RWPE2 (cell line): ENCODE measurements at regions not wholly inside any gene's neighbourhood (a gene's known extent, or its start where the extent isn't known, plus 50 kb on each side); places are given as distances from the start of the nearest gene placed in this dataset.

Source experiments
- ATAC-seq: fragments of 200-7000 bp; cut with Tn5 transposase; 3 replicates; pipeline ENCODE4 v1.9.1; 2021; ENCODE audit warnings: low read depth
- DNase-seq: peaks from one replicate; pipeline ENCODE4 v3.0.0-alpha.2; 2020; ENCODE audit warnings: low spot score
- H3K27ac ChIP-seq: fragments of 450-650 bp; 2 replicates; pipeline ENCODE4 v1.5.1; 2017; ENCODE audit warnings: mild to moderate bottlenecking; ENCODE audit not compliant: poor library complexity, severe bottlenecking
- H3K27me3 ChIP-seq: fragments of 250-450 bp; sonication (Bioruptor Pico); 2 replicates; pipeline ENCODE4 v1.5.1; 2021; ENCODE audit warnings: mild to moderate bottlenecking, moderate library complexity; ENCODE audit not compliant: insufficient read depth, poor library complexity, severe bottlenecking
- H3K36me3 ChIP-seq: fragments of 250-450 bp; sonication (Bioruptor Pico); 2 replicates; pipeline ENCODE4 v1.5.1; 2020; ENCODE audit warnings: low read depth, mild to moderate bottlenecking, moderate library complexity
- H3K4me1 ChIP-seq: fragments of 250-450 bp; sonication (Bioruptor Pico); 2 replicates; pipeline ENCODE4 v1.5.1; 2021; ENCODE audit warnings: mild to moderate bottlenecking, moderate library complexity; ENCODE audit not compliant: insufficient read depth, poor library complexity, severe bottlenecking
- H3K4me3 ChIP-seq: fragments of 250-450 bp; sonication (Bioruptor Pico); 2 replicates; pipeline ENCODE4 v1.5.1; 2021; ENCODE audit warnings: mild to moderate bottlenecking, moderate library complexity; ENCODE audit not compliant: severe bottlenecking
- H3K9me3 ChIP-seq: fragments of 250-450 bp; sonication (Bioruptor Pico); 2 replicates; pipeline ENCODE4 v1.5.1; 2021; ENCODE audit warnings: mild to moderate bottlenecking, moderate library complexity; ENCODE audit not compliant: severe bottlenecking
- TF ChIP-seq, protein P1 (sequence below): fragments of 450-650 bp; IDR thresholded peaks from one replicate; pipeline ENCODE4 v1.5.1; 2017; ENCODE audit warnings: mild to moderate bottlenecking, moderate library complexity; ENCODE audit not compliant: poor library complexity, severe bottlenecking

DNA sequence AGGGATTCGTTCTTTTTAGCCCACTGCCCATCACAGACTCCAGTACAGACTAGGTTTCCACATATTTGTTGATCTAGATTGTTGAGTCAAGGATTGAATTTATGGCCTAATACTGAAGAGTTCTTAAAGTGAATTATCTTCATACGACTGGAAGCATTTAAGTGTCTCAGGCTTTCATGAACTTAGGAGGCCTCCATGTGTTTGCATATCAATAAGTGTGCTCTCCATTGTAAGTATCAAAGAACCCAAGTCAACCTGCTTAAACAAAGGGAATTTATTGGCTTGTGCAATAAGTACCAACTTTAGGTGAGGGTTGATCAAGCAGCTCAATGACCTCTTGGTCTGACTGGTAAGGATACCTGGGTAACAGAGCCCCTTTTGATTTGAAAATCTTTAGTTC, 382.1 kb downstream of the PDCD6IP start:
- H3K4me3 ChIP-seq, result no peak overlapping the region
- no peak overlapping the region for H3K27ac ChIP-seq
- TF ChIP-seq, protein P1, sequence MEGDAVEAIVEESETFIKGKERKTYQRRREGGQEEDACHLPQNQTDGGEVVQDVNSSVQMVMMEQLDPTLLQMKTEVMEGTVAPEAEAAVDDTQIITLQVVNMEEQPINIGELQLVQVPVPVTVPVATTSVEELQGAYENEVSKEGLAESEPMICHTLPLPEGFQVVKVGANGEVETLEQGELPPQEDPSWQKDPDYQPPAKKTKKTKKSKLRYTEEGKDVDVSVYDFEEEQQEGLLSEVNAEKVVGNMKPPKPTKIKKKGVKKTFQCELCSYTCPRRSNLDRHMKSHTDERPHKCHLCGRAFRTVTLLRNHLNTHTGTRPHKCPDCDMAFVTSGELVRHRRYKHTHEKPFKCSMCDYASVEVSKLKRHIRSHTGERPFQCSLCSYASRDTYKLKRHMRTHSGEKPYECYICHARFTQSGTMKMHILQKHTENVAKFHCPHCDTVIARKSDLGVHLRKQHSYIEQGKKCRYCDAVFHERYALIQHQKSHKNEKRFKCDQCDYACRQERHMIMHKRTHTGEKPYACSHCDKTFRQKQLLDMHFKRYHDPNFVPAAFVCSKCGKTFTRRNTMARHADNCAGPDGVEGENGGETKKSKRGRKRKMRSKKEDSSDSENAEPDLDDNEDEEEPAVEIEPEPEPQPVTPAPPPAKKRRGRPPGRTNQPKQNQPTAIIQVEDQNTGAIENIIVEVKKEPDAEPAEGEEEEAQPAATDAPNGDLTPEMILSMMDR, result no peak
- H3K36me3 ChIP-seq, result no peaks in the 10 kb centered on the region
- H3K27me3 ChIP-seq, result no peaks in the 10 kb centered on the region
- H3K9me3 ChIP-seq, result no peaks in the 10 kb centered on the region
- DNase-seq, result no peak
- no peaks in the 10 kb centered on the region for H3K4me1 ChIP-seq
- no peak for ATAC-seq

DNA sequence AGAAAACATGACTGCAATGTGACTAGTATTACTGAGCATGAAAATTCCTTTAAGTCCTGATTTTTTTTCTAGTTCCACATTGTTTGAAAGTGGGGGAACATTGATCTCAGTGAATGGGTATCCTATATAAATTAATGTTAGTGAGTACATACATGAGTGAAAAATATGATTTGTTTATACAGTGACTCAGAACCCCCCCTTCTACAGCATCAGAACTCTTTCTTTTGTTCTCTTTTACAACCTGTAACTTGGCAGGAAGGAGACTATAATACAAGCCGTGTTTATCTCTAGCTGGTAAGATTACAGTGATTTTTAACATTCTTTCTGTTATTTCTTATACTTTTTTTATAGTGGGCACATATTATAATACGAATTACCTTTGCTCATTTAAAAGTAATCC, 384.7 kb downstream of the PDCD6IP start:
- H3K4me3 ChIP-seq, result no peak overlapping the region
- no peaks in the 10 kb centered on the region for H3K4me1 ChIP-seq
- H3K27ac ChIP-seq, result no peak overlapping the region
- H3K36me3 ChIP-seq, result no peaks in the 10 kb centered on the region
- DNase-seq (no peak), ATAC-seq (no peak)
- no peaks in the 10 kb centered on the region for H3K9me3 ChIP-seq
- TF ChIP-seq, protein P1, result no peak
- H3K27me3 ChIP-seq, result no peaks in the 10 kb centered on the region

DNA sequence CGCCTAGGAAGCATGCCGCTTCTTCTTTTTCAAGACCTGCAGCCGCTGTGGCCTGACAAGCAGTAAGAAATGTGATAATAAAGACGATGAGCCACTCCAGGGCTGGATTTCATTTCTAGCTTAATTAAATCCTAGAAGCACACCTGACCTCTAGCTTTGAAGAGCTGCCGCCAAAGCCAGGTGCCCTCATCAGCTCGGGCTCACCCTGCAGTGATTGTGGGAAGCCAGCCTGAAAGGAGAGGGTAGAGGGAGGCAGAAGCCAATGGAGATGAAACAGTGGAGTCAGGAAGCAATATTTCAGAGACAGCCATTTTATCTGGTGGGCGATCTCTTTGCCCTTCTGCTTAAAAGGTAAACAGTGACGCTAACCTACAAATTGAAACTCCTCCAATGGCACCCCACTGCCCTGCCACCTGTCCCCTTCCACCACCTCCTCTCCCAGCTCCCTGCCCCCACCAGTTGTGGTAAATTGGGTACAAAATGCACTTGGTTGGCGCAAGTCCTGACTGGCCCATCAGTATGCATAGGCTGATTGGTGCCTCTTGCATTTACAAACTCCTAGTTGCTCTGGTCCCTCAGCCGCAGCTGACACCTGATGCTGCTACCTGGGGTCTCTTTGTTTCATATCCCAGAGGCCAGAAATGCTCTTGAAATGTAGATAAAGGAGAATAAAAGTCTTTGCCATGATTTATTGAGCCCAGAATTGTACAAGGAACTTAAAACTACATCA, 385.3 kb downstream of the PDCD6IP start:
- TF ChIP-seq, protein P1, result no peak
- no peaks in the 10 kb centered on the region for H3K9me3 ChIP-seq
- H3K36me3 ChIP-seq, result no peaks in the 10 kb centered on the region
- no peak overlapping the region for H3K4me3 ChIP-seq
- DNase-seq (no peak), ATAC-seq (no peak)
- H3K4me1 ChIP-seq, result no peaks in the 10 kb centered on the region
- H3K27me3 ChIP-seq, result no peaks in the 10 kb centered on the region
- H3K27ac ChIP-seq, result no peak overlapping the region

DNA sequence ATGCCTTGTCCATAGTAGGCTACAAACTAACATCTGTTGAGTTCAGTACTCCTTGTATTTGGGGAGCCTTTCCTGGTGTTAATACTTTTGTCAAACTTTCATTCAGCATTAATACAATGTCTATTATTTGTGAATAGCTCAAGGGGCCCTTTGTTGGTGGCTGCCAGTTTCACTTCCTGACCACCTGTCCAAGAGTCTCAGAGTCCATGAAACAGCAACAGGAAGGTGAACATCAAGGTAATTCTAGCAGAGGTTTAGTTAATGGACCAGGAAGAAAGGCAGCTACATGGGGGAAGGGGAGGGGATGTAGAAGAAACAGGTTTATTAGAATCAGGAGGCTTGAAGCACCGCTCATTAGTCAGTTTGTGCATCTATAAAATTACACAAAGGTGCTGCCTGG, 386.9 kb downstream of the PDCD6IP start:
- Histone ChIP-seq H3K27ac (no peak overlapping the region), H3K4me1 (no peaks in the 10 kb centered on the region), H3K27me3 (no peaks in the 10 kb centered on the region), H3K4me3 (no peak overlapping the region), H3K9me3 (no peaks in the 10 kb centered on the region), H3K36me3 (no peaks in the 10 kb centered on the region)
- DNase-seq, result no peak
- TF ChIP-seq, protein P1, result no peak
- ATAC-seq, result no peak

DNA sequence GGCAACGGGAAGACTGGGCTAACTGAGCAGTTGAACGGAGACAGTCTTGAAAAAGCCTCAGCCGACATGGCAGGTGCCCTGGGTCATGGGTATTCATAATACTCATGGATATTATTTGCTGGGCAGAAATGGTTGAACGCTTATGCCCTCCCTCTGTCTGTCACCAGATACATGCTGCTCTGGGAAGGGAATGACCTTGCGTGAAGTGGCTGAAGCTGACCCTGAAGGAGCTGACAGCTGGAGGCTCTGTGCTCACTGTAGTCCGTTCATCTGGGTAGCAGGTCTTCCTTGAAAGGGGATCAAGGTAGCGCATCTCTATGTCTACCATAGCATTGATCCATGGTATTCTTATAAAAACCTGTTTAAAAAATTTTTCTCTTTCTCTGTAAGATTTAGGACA, 390.7 kb downstream of the PDCD6IP start:
- TF ChIP-seq, protein P1, result no peak
- H3K9me3 ChIP-seq, result no peaks in the 10 kb centered on the region
- H3K36me3 ChIP-seq, result no peaks in the 10 kb centered on the region
- no peaks in the 10 kb centered on the region for H3K4me1 ChIP-seq
- H3K27me3 ChIP-seq, result no peaks in the 10 kb centered on the region
- DNase-seq (no peak), ATAC-seq (no peak)
- no peak overlapping the region for H3K4me3 ChIP-seq
- no peak overlapping the region for H3K27ac ChIP-seq
